Sigmoid colon (tissue), 4 donors: ENCODE measurements at regions not wholly inside any gene's neighbourhood (a gene's known extent, or its start where the extent isn't known, plus 50 kb on each side); places are given as distances from the start of the nearest gene placed in this dataset.

ENCODE experiments used
- EP300 ChIP-seq, 4 donors: sonication (generic); formaldehyde crosslinking; IDR thresholded peaks; one replicate each; pipeline ENCODE4 v1.6.1; 2017; ENCODE audit warnings: antibody characterized with exemption in 4 of 4
- POLR2AphosphoS5 ChIP-seq, 4 donors: sonication (generic); formaldehyde crosslinking; IDR thresholded peaks; one replicate each; pipeline ENCODE4 v1.6.1; 2017; ENCODE audit warnings: antibody characterized with exemption in 4 of 4

DNA sequence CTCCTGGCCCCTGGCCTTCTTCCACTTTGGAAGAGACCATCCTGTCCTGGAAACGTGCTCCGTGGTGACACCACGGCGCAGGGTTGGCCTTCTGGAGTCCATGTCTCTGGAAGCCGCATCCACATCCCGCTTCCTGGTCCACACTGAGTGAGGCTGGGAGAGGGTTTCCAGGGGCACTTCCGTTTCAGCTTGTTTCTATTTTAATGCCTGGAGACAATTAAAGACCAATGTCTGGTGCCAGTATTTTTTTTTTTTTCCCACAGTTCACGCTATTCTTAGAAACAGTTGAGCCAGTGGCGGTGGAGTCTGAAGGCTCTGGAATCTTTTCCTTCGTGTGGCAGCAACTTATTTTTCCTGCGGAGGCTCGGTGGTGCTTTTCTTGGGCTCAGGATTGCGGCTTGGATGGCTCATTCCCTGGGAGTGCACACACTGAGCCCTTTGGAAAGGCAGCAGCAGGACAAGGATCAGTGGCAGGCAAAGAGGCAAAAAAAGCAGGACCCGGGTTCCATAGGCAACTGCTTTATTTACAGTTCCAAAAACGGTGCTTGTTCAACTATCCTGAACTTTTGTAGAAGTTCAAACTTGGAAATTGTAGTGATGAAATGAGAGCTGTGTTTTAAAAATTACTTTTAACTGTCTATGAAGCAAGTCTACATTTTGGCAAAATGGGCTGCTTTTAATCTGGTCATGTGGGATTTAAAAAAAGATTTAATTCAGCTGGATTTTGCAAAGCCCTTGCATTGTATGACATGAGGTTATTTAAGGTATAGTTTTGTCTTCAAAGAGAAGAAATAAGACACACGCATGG lies 202.8 kb downstream of the BAMBI start:
- TF ChIP-seq POLR2AphosphoS5 (IDR thresholded peaks at IDR 0.05) (no peak), EP300 (IDR thresholded peaks at IDR 0.05) (no peak)
